Karpas-422 (cell line): ENCODE measurements at regions not wholly inside any gene's neighbourhood (a gene's known extent, or its start where the extent isn't known, plus 50 kb on each side); places are given as distances from the start of the nearest gene placed in this dataset.

Experiments
- DNase-seq: peaks from one replicate; pipeline ENCODE4 v3.0.0-alpha.2; 2015
- H2AFZ ChIP-seq: fragments of 200-600 bp; sonication (generic); 2 replicates; pipeline ENCODE4 v1.6.1; 2014; ENCODE audit warnings: antibody characterized with exemption, low read length, mixed read lengths
- H3K27ac ChIP-seq: fragments of 200-600 bp; sonication (generic); 2 replicates; pipeline ENCODE4 v1.5.1; 2014; ENCODE audit warnings: mild to moderate bottlenecking, low read length, moderate library complexity
- H3K27me3 ChIP-seq: fragments of 200-600 bp; sonication (generic); 2 replicates; pipeline ENCODE4 v1.6.1; 2014; ENCODE audit warnings: low read length, mixed read lengths
- H3K36me3 ChIP-seq: fragments of 200-600 bp; sonication (generic); 2 replicates; pipeline ENCODE4 v1.6.1; 2014; ENCODE audit warnings: low read length, mixed read lengths; ENCODE audit not compliant: insufficient read depth
- H3K4me1 ChIP-seq: fragments of 200-600 bp; sonication (generic); 2 replicates; pipeline ENCODE4 v1.6.1; 2014; ENCODE audit warnings: mild to moderate bottlenecking, low read length, mixed read lengths
- H3K4me2 ChIP-seq: fragments of 200-600 bp; sonication (generic); 2 replicates; pipeline ENCODE4 v1.6.1; 2014; ENCODE audit warnings: low read length, low read depth, mild to moderate bottlenecking; ENCODE audit not compliant: poor library complexity, severe bottlenecking
- H3K4me3 ChIP-seq: fragments of 200-600 bp; sonication (generic); 2 replicates; pipeline ENCODE4 v1.5.1; 2014; ENCODE audit warnings: mild to moderate bottlenecking, antibody characterized with exemption, low read length, mixed read lengths
- H3K79me2 ChIP-seq: fragments of 200-600 bp; sonication (generic); 2 replicates; pipeline ENCODE4 v1.6.1; 2014; ENCODE audit warnings: mild to moderate bottlenecking, low read length, mixed read lengths
- H3K9ac ChIP-seq: fragments of 200-600 bp; sonication (generic); 2 replicates; pipeline ENCODE4 v1.6.0; 2014; ENCODE audit warnings: low read length
- H3K9me2 ChIP-seq: fragments of 200-600 bp; sonication (generic), shearing (Covaris generic); replicated peaks from 2 replicates; pipeline ENCODE4 v1.6.0; 2014; ENCODE audit warnings: mild to moderate bottlenecking, low read length, moderate library complexity; ENCODE audit not compliant: insufficient read depth
- H3K9me3 ChIP-seq: fragments of 300-700, 200-600 bp; sonication (generic); 2 replicates; pipeline ENCODE4 v1.6.1; 2014; ENCODE audit warnings: low read length, mixed read lengths
- H4K20me1 ChIP-seq: fragments of 200-600 bp; sonication (generic); 2 replicates; pipeline ENCODE4 v1.6.1; 2014; ENCODE audit warnings: mild to moderate bottlenecking, antibody characterized with exemption, low read length, low read depth; ENCODE audit not compliant: insufficient read depth

DNA sequence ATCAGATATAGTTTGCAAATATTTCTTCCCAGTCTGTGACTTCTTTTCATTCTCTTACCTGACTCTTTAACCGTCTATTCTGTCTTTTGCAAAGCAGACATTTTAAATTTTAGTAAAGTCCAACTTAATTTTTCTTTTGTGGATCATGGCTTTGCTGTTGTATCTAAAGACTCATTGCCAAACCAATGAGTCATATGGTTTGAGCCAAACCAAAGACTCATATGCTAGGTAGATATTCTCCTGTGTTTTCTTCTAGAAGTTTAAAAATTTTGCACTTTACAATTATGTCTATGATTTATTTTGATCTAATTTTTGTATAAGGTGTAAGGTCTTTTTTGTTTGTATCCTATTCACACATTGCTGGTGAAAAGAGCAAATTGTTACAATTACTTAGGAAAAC is 446.8 kb downstream of the ANKRD50 start:
- Histone ChIP-seq H3K4me2 (no peak overlapping the region), H3K36me3 (no peaks in the 10 kb centered on the region), H3K79me2 (no peaks in the 10 kb centered on the region), H3K9ac (no peak overlapping the region), H3K27ac (no peak overlapping the region), H2AFZ (no peak overlapping the region), H3K9me2 (no peaks in the 10 kb centered on the region), H3K9me3 (no peaks in the 10 kb centered on the region), H4K20me1 (no peaks in the 10 kb centered on the region), H3K27me3 (no peaks in the 10 kb centered on the region), H3K4me1 (no peaks in the 10 kb centered on the region), H3K4me3 (no peak overlapping the region)
- DNase-seq = no peak

- Histone ChIP-seq H4K20me1 (no peaks in the 10 kb centered on the region), H3K27ac (no peak overlapping the region), H3K4me1 (no peaks in the 10 kb centered on the region), H3K9ac (no peak overlapping the region), H3K4me3 (no peak overlapping the region), H3K9me2 (no peaks in the 10 kb centered on the region), H3K79me2 (no peaks in the 10 kb centered on the region), H3K27me3 (no peaks in the 10 kb centered on the region), H2AFZ (no peak overlapping the region), H3K9me3 (no peaks in the 10 kb centered on the region), H3K4me2 (no peak overlapping the region), H3K36me3 (no peaks in the 10 kb centered on the region)
- peak; percentile 17 for DNase-seq
Measured at GRCh38 chr4:124266721-124267120, 445.8 kb downstream of the ANKRD50 start.

- Histone ChIP-seq H3K27ac (no peak overlapping the region), H3K27me3 (no peaks in the 10 kb centered on the region), H3K9ac (no peak overlapping the region), H2AFZ (no peak overlapping the region), H3K4me2 (no peak overlapping the region), H3K36me3 (no peaks in the 10 kb centered on the region), H4K20me1 (no peaks in the 10 kb centered on the region), H3K4me1 (no peaks in the 10 kb centered on the region), H3K79me2 (no peaks in the 10 kb centered on the region), H3K9me2 (no peaks in the 10 kb centered on the region; the same call in 1 of the 2 replicates), H3K4me3 (no peak overlapping the region), H3K9me3 (no peaks in the 10 kb centered on the region)
- DNase-seq = no peak
Measured at GRCh38 chr4:124276461-124276860, 436.1 kb downstream of the ANKRD50 start.

- Histone ChIP-seq H2AFZ (no peak overlapping the region), H3K79me2 (no peaks in the 10 kb centered on the region), H4K20me1 (no peaks in the 10 kb centered on the region), H3K27ac (no peak overlapping the region), H3K4me1 (no peaks in the 10 kb centered on the region), H3K9me2 (no peaks in the 10 kb centered on the region; the same call in 1 of the 2 replicates), H3K4me3 (no peak overlapping the region), H3K36me3 (no peaks in the 10 kb centered on the region), H3K9ac (no peak overlapping the region), H3K4me2 (no peak overlapping the region), H3K27me3 (no peaks in the 10 kb centered on the region), H3K9me3 (no peaks in the 10 kb centered on the region)
- no peak for DNase-seq
Measured at GRCh38 chr4:124277691-124278090, 434.8 kb downstream of the ANKRD50 start.

- Histone ChIP-seq H3K9ac (no peak overlapping the region), H3K4me2 (no peak overlapping the region), H3K4me1 (no peaks in the 10 kb centered on the region), H3K4me3 (no peak overlapping the region), H4K20me1 (no peaks in the 10 kb centered on the region), H3K27ac (no peak overlapping the region), H3K27me3 (no peaks in the 10 kb centered on the region), H3K9me3 (no peaks in the 10 kb centered on the region), H3K79me2 (no peaks in the 10 kb centered on the region), H3K9me2 (no peaks in the 10 kb centered on the region; the same call in 1 of the 2 replicates), H2AFZ (no peak overlapping the region), H3K36me3 (no peaks in the 10 kb centered on the region)
- DNase-seq = no peak
Measured at GRCh38 chr4:124278477-124278876, 434.1 kb downstream of the ANKRD50 start.

DNA sequence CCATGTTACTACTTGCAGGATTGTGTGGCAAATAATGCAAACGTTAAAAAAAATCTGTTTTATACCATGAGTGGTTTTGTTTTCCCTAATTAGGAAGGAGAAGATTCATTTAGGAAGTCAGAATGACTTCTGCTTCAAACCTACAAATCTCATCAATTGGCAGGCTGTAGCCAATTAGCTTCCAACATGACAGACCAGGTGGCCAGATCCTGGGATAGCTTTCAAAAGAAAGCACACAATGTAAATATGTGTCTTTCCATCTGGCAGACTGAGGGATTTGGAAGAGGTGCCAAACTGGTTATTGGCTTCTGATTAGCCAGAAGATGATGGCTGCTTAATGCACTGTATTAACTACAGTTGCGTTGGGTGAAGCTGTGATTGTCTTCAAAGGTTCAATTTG is 432.8 kb downstream of the ANKRD50 start:
- Histone ChIP-seq H4K20me1 (no peaks in the 10 kb centered on the region), H3K4me1 (no peaks in the 10 kb centered on the region)
- no peak for DNase-seq

GRCh38 chr4:124282301-124282898 is 430.1 kb downstream of the ANKRD50 start:
- no peaks in the 10 kb centered on the region for H3K36me3 ChIP-seq
- H3K27me3 ChIP-seq = no peaks in the 10 kb centered on the region
- H3K4me2 ChIP-seq = no peak overlapping the region
- no peaks in the 10 kb centered on the region for H3K9me3 ChIP-seq
- H3K4me3 ChIP-seq = no peak overlapping the region
- H3K79me2 ChIP-seq = no peaks in the 10 kb centered on the region
- H2AFZ ChIP-seq = no peak overlapping the region
- H3K9me2 ChIP-seq = no peaks in the 10 kb centered on the region; the same call in 1 of the 2 replicates
- no peaks in the 10 kb centered on the region for H4K20me1 ChIP-seq
- no peak overlapping the region for H3K9ac ChIP-seq
- DNase-seq = no peak
- no peaks in the 10 kb centered on the region for H3K4me1 ChIP-seq
- no peak overlapping the region for H3K27ac ChIP-seq

More for the DNA sequence above, 432.8 kb downstream of the ANKRD50 start:
- no peak overlapping the region for H3K4me3 ChIP-seq
- H3K36me3 ChIP-seq = no peaks in the 10 kb centered on the region
- H3K27me3 ChIP-seq = no peaks in the 10 kb centered on the region
- no peaks in the 10 kb centered on the region for H3K9me3 ChIP-seq
- no peak overlapping the region for H2AFZ ChIP-seq
- no peaks in the 10 kb centered on the region for H3K79me2 ChIP-seq
- H3K4me2 ChIP-seq = no peak overlapping the region
- H3K27ac ChIP-seq = no peak overlapping the region
- H3K9ac ChIP-seq = no peak overlapping the region
- no peaks in the 10 kb centered on the region; the same call in 1 of the 2 replicates for H3K9me2 ChIP-seq

- Histone ChIP-seq H3K4me3 (no peak overlapping the region), H3K27me3 (no peaks in the 10 kb centered on the region), H3K79me2 (no peaks in the 10 kb centered on the region), H3K4me2 (no peak overlapping the region), H3K9me3 (no peaks in the 10 kb centered on the region), H2AFZ (no peak overlapping the region), H3K4me1 (no peaks in the 10 kb centered on the region), H3K27ac (no peak overlapping the region), H4K20me1 (no peaks in the 10 kb centered on the region), H3K9me2 (no peaks in the 10 kb centered on the region), H3K9ac (no peak overlapping the region), H3K36me3 (no peaks in the 10 kb centered on the region)
- no peak for DNase-seq
Measured at GRCh38 chr4:124288706-124289486, 423.6 kb downstream of the ANKRD50 start.
